ENCODE measurements at regions not wholly inside any gene's neighbourhood (a gene's known extent, or its start where the extent isn't known, plus 50 kb on each side); places are given as distances from the start of the nearest gene placed in this dataset.

GRCh38 chr13:58142952-58143351 lies 511.4 kb downstream of the PCDH17 start:
- DNase-seq: no peak
- ChIA-PET POLR2A (ENCODE audit: unreplicated experiment) (no interaction called here), CTCF (no interaction called here)
- no peak overlapping the region for H3K27ac ChIP-seq
- no peaks in the 10 kb centered on the region for H3K36me3 ChIP-seq (ENCODE audit: low read depth)
- H3K4me2 ChIP-seq: no peak overlapping the region
- intact Hi-C loops (cut with micrococcal nuclease; ENCODE audit: unreplicated experiment): no loop called here
- H3K4me3 ChIP-seq: no peak overlapping the region
- no peaks in the 10 kb centered on the region for H3K79me2 ChIP-seq (ENCODE audit: low read depth)
- H3K27me3 ChIP-seq (ENCODE audit: insufficient read depth, low read depth): no peaks in the 10 kb centered on the region
- TF ChIP-seq EZH2 (IDR thresholded peaks at IDR 0.05; ENCODE audit: low read depth): no peak
- TF ChIP-seq CTCF (conservative IDR thresholded peaks at IDR 0.05): no peak
- no peaks in the 10 kb centered on the region for H3K4me1 ChIP-seq (replicated peaks; ENCODE audit: insufficient read depth)
- no peaks in the 10 kb centered on the region for H4K20me1 ChIP-seq (ENCODE audit: insufficient read depth)
- H3K9me3 ChIP-seq (ENCODE audit: insufficient read depth, low read depth): no peaks in the 10 kb centered on the region
- no peaks in the 10 kb centered on the region for H3F3A ChIP-seq (ENCODE audit: insufficient read depth, low read depth)
- H3K9me2 ChIP-seq (ENCODE audit: insufficient read depth): no peaks in the 10 kb centered on the region
- no TSS peak for BruUV-seq (replicated peaks)
- no peak overlapping the region for H2AFZ ChIP-seq

- H2AFZ ChIP-seq: no peak overlapping the region
- no peaks in the 10 kb centered on the region for H3K27me3 ChIP-seq (ENCODE audit: insufficient read depth, low read depth)
- no peaks in the 10 kb centered on the region for H3K36me3 ChIP-seq (ENCODE audit: low read depth)
- H4K20me1 ChIP-seq (ENCODE audit: insufficient read depth): no peaks in the 10 kb centered on the region
- H3K4me1 ChIP-seq (replicated peaks; ENCODE audit: insufficient read depth): no peaks in the 10 kb centered on the region
- CTCF ChIA-PET: no interaction called here
- no peaks in the 10 kb centered on the region for H3K9me3 ChIP-seq (ENCODE audit: insufficient read depth, low read depth)
- TF ChIP-seq CTCF (conservative IDR thresholded peaks at IDR 0.05): no peak
- TF ChIP-seq EZH2 (IDR thresholded peaks at IDR 0.05; ENCODE audit: low read depth): no peak
- BruUV-seq (replicated peaks): no TSS peak
- no peak overlapping the region for H3K27ac ChIP-seq
- no peaks in the 10 kb centered on the region for H3F3A ChIP-seq (ENCODE audit: insufficient read depth, low read depth)
- H3K4me2 ChIP-seq: no peak overlapping the region
- H3K9me2 ChIP-seq (ENCODE audit: insufficient read depth): no peaks in the 10 kb centered on the region
- intact Hi-C loops (cut with micrococcal nuclease; ENCODE audit: unreplicated experiment): no loop called here
- no peaks in the 10 kb centered on the region for H3K79me2 ChIP-seq (ENCODE audit: low read depth)
- no peak for DNase-seq
- H3K4me3 ChIP-seq: no peak overlapping the region
- POLR2A ChIA-PET (ENCODE audit: unreplicated experiment): no interaction called here
These were observed 513.1 kb downstream of the PCDH17 start for GRCh38 chr13:58144616-58145015.

GRCh38 chr13:58151452-58151851 lies 519.9 kb downstream of the PCDH17 start:
- Histone ChIP-seq H3K36me3 (ENCODE audit: low read depth) (no peaks in the 10 kb centered on the region), H3K4me2 (no peak overlapping the region), H4K20me1 (ENCODE audit: insufficient read depth) (no peaks in the 10 kb centered on the region), H3F3A (ENCODE audit: insufficient read depth, low read depth) (no peaks in the 10 kb centered on the region), H3K9me3 (ENCODE audit: insufficient read depth, low read depth) (no peaks in the 10 kb centered on the region), H3K4me3 (no peak overlapping the region), H3K27ac (no peak overlapping the region), H3K79me2 (ENCODE audit: low read depth) (no peaks in the 10 kb centered on the region), H2AFZ (no peak overlapping the region), H3K27me3 (ENCODE audit: insufficient read depth, low read depth) (no peaks in the 10 kb centered on the region), H3K9me2 (ENCODE audit: insufficient read depth) (no peaks in the 10 kb centered on the region), H3K4me1 (replicated peaks; ENCODE audit: insufficient read depth) (no peaks in the 10 kb centered on the region)
- no peak for DNase-seq
- no peak for TF ChIP-seq EZH2 (IDR thresholded peaks at IDR 0.05; ENCODE audit: low read depth)
- no peak for TF ChIP-seq CTCF (conservative IDR thresholded peaks at IDR 0.05)
- POLR2A ChIA-PET (ENCODE audit: unreplicated experiment): no interaction called here
- CTCF ChIA-PET: no interaction called here
- intact Hi-C loops (cut with micrococcal nuclease; ENCODE audit: unreplicated experiment): no loop called here
- no TSS peak for BruUV-seq (replicated peaks)
